ENCODE measurements at regions not wholly inside any gene's neighbourhood (a gene's known extent, or its start where the extent isn't known, plus 50 kb on each side); places are given as distances from the start of the nearest gene placed in this dataset.

DNA sequence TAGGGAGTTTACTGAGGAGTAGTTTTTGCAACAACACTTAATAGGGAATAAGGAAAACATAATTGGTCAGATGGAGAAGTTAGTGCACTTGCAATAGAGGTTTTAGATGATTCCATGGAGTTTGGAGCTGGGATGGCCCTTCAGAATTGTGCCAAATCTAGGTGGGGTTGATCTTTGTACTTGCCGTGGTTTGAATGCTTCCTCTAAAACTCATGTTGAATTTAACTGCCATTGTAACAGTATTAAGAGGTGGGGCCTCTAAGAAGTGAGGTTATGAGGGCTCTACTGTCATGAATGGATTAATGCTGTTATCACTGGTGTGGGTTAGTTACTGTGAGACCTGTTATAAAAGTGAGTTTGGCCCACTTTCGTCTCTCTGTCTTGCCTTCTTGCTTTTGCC, 94.4 kb upstream of the BOD1L1 start:
- DNase-seq (ENCODE audit: low spot score) = no peak
- H3K4me1 ChIP-seq (replicated peaks) = no peaks in the 10 kb centered on the region
- intact Hi-C loops (cut with DNase I) = no loop called here
- WGBS = 61% methylated on average over 2 of the region's 2 CpGs
- no peaks in the 10 kb centered on the region for H3K9me3 ChIP-seq
- H3K4me3 ChIP-seq = no peak overlapping the region
- H3K27me3 ChIP-seq (replicated peaks; ENCODE audit: insufficient read depth) = no peaks in the 10 kb centered on the region
- TF ChIP-seq POLR2A (IDR thresholded peaks at IDR 0.05) (no peak), POLR2AphosphoS5 (IDR thresholded peaks at IDR 0.05) (no peak)
- TF ChIP-seq, protein P1, sequence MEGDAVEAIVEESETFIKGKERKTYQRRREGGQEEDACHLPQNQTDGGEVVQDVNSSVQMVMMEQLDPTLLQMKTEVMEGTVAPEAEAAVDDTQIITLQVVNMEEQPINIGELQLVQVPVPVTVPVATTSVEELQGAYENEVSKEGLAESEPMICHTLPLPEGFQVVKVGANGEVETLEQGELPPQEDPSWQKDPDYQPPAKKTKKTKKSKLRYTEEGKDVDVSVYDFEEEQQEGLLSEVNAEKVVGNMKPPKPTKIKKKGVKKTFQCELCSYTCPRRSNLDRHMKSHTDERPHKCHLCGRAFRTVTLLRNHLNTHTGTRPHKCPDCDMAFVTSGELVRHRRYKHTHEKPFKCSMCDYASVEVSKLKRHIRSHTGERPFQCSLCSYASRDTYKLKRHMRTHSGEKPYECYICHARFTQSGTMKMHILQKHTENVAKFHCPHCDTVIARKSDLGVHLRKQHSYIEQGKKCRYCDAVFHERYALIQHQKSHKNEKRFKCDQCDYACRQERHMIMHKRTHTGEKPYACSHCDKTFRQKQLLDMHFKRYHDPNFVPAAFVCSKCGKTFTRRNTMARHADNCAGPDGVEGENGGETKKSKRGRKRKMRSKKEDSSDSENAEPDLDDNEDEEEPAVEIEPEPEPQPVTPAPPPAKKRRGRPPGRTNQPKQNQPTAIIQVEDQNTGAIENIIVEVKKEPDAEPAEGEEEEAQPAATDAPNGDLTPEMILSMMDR (IDR thresholded peaks at IDR 0.05) = no peak
- no peaks in the 10 kb centered on the region for H3K36me3 ChIP-seq
- H3K27ac ChIP-seq = no peak overlapping the region

DNA sequence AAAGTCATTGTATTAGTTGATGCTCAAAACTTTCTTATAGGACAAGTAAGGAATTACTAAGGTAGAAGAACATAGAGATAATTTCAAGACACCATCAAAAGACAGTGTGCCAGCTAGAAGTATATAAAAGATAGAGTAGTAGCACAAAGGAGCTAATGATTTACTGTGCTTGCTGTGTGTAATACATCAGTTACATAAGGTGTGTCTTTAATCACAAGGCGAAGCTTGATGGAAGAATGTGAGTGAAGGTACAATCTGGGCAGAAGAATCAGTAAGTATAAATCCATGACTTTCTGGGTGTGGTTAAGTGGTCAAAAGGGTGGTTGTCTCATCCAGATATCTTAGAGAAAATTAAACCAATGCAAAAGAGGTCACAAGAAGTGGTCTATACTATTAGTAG, 95.1 kb upstream of the BOD1L1 start:
- H3K4me1 ChIP-seq (replicated peaks) = no peaks in the 10 kb centered on the region
- intact Hi-C loops (cut with DNase I) = no loop called here
- no peaks in the 10 kb centered on the region for H3K9me3 ChIP-seq
- H3K4me3 ChIP-seq = no peak overlapping the region
- no peaks in the 10 kb centered on the region for H3K36me3 ChIP-seq
- TF ChIP-seq, protein P1 (IDR thresholded peaks at IDR 0.05) = no peak
- no peak for TF ChIP-seq POLR2A (IDR thresholded peaks at IDR 0.05)
- no peak for TF ChIP-seq POLR2AphosphoS5 (IDR thresholded peaks at IDR 0.05)
- 91% methylated on average over 1 of the region's 1 CpG for WGBS
- H3K27ac ChIP-seq = no peak overlapping the region
- H3K27me3 ChIP-seq (replicated peaks; ENCODE audit: insufficient read depth) = no peaks in the 10 kb centered on the region
- DNase-seq (ENCODE audit: low spot score) = no peak

- H3K4me1 ChIP-seq (replicated peaks) = no peaks in the 10 kb centered on the region
- no peak for TF ChIP-seq POLR2A (IDR thresholded peaks at IDR 0.05)
- no peak for TF ChIP-seq POLR2AphosphoS5 (IDR thresholded peaks at IDR 0.05)
- TF ChIP-seq, protein P1 (IDR thresholded peaks at IDR 0.05) = no peak
- intact Hi-C loops (cut with DNase I) = no loop called here
- no peak overlapping the region for H3K4me3 ChIP-seq
- 76% methylated on average over 6 of the region's 6 CpGs for WGBS
- H3K27me3 ChIP-seq (replicated peaks; ENCODE audit: insufficient read depth) = no peaks in the 10 kb centered on the region
- no peak for DNase-seq (ENCODE audit: low spot score)
- no peaks in the 10 kb centered on the region for H3K9me3 ChIP-seq
- H3K27ac ChIP-seq = no peak overlapping the region
- no peaks in the 10 kb centered on the region for H3K36me3 ChIP-seq
These were observed 101.2 kb upstream of the BOD1L1 start for GRCh38 chr4:13728761-13729160.

DNA sequence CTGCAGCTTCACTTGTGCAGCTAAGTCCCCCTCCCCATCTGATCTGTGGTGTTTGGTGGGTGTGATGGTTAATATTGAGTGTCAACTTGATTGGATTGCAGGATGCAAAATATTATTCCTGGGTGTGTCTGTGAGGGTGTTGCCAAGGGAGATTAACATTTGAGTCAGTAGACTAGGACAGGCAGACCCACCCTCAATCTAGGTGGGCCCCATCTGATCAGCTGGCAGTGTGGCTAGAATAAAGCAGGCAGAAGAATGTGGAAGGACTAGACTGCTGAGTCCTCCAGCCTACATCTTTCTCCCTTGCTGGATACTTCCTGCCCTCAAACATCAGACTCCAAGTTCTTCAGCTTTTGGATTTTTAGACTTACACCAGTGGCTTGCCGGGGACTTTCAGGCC, 103.5 kb upstream of the BOD1L1 start:
- DNase-seq (ENCODE audit: low spot score) = no peak
- Histone ChIP-seq H3K4me3 (no peak overlapping the region), H3K27me3 (replicated peaks; ENCODE audit: insufficient read depth) (no peaks in the 10 kb centered on the region), H3K36me3 (no peaks in the 10 kb centered on the region), H3K4me1 (replicated peaks) (no peaks in the 10 kb centered on the region), H3K9me3 (no peaks in the 10 kb centered on the region), H3K27ac (no peak overlapping the region)
- TF ChIP-seq POLR2AphosphoS5 (IDR thresholded peaks at IDR 0.05) (no peak), POLR2A (IDR thresholded peaks at IDR 0.05) (no peak)
- TF ChIP-seq, protein P1 (IDR thresholded peaks at IDR 0.05) = no peak
- 100% methylated on average over 1 of the region's 1 CpG for WGBS
- intact Hi-C loops (cut with DNase I) = no loop called here

- WGBS = 14% methylated on average over 1 of the region's 1 CpG
- intact Hi-C loops (cut with DNase I) = no loop called here
- Histone ChIP-seq H3K27ac (no peak overlapping the region), H3K4me3 (no peak overlapping the region), H3K27me3 (replicated peaks; ENCODE audit: insufficient read depth) (no peaks in the 10 kb centered on the region), H3K9me3 (no peaks in the 10 kb centered on the region), H3K4me1 (replicated peaks) (no peaks in the 10 kb centered on the region), H3K36me3 (no peaks in the 10 kb centered on the region)
- DNase-seq (ENCODE audit: low spot score) = no peak
- TF ChIP-seq POLR2AphosphoS5 (IDR thresholded peaks at IDR 0.05) (no peak), POLR2A (IDR thresholded peaks at IDR 0.05) (no peak)
- TF ChIP-seq, protein P1 (IDR thresholded peaks at IDR 0.05) = no peak
These were observed 106.3 kb upstream of the BOD1L1 start for GRCh38 chr4:13733817-13734216.
